ENCODE measurements at regions not wholly inside any gene's neighbourhood (a gene's known extent, or its start where the extent isn't known, plus 50 kb on each side); places are given as distances from the start of the nearest gene placed in this dataset.

DNA sequence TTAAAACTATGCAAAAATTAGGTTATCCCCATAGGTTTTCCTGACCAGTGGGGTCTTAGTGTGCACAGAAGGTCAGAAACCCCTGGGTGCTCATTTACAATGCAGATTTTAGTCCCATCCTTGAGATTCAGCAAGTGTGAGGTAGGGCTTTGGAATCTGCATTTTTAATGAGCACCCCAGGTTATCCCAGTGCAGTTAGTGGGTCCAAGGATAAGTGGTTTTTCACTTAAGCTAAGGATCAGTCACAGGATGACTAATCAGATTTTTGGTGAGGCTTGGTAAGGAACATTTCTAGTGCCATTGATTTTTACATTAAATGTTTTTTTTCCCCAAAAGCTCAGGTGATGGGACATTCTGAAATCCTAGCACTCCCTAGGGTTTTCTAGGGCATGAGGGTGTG is 50.7 kb upstream of the MGAT5 start:
- no peaks in the 10 kb centered on the region for H3K9me3 ChIP-seq
- H3K4me1 ChIP-seq (ENCODE audit: control insufficient read depth in 1 of 2, insufficient read depth in 2 of 2, low read depth in 1 of 2, low read length in 1 of 2) = peaks cover 6 to 35% of the 10 kb centered on the region in 2 experiments; a peak in 3 of 4 replicates

More for the DNA sequence above, 50.7 kb upstream of the MGAT5 start:
- Histone ChIP-seq H3F3A (replicated peaks; ENCODE audit: insufficient read depth) (no peaks in the 10 kb centered on the region), H2AFZ (ENCODE audit: low read depth) (no peak overlapping the region), H4K20me1 (ENCODE audit: insufficient read depth) (0 out of 2 replicates have a peak, but pooled peaks cover 5% of the 10 kb centered on the region), H3K27me3 (ENCODE audit: insufficient read depth) (no peaks in the 10 kb centered on the region), H3K9me2 (no peaks in the 10 kb centered on the region), H3K79me2 (ENCODE audit: insufficient read depth) (0 out of 2 replicates have a peak, but pooled peaks cover 3% of the 10 kb centered on the region), H3K9ac (no peak overlapping the region), H3K27ac (ENCODE audit: low read depth in 2 of 2, low read length in 1 of 2) (no peak overlapping the region), H3K4me2 (no peak overlapping the region), H3K36me3 (replicated peaks in 1 of 2; ENCODE audit: control insufficient read depth in 1 of 2, insufficient read depth in 2 of 2, low read length in 1 of 2) (no peaks in the 10 kb centered on the region), H3K4me3 (ENCODE audit: low read depth in 2 of 2, low read length in 1 of 2) (no peak overlapping the region)
- ChIA-PET CTCF (interaction anchor here (1.4 kb wide), 1 partner anchor 13 kb away, joined by 5 read pairs; no protein-coding TSS in a partner anchor), POLR2A (no interaction called here)
- TF ChIP-seq FOXJ3 (CRISPR knock-in tag; IDR thresholded peaks at IDR 0.05) = no peak
- TF ChIP-seq EZH2phosphoT487 (IDR thresholded peaks at IDR 0.05; ENCODE audit: borderline replicate concordance, low read depth) = no peak
- TF ChIP-seq, protein P1, sequence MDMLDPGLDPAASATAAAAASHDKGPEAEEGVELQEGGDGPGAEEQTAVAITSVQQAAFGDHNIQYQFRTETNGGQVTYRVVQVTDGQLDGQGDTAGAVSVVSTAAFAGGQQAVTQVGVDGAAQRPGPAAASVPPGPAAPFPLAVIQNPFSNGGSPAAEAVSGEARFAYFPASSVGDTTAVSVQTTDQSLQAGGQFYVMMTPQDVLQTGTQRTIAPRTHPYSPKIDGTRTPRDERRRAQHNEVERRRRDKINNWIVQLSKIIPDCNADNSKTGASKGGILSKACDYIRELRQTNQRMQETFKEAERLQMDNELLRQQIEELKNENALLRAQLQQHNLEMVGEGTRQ (IDR thresholded peaks at IDR 0.05; ENCODE audit: borderline replicate concordance, low read depth, low read length) = no peak
- TF ChIP-seq JUND (IDR thresholded peaks at IDR 0.05) = no peak
- TF ChIP-seq FOSL2 (IDR thresholded peaks at IDR 0.05; ENCODE audit: borderline replicate concordance, low read depth) = no peak
- TF ChIP-seq SIN3A (IDR thresholded peaks at IDR 0.05; ENCODE audit: borderline replicate concordance, low read depth, low read length) = no peak
- TF ChIP-seq MEF2A (IDR thresholded peaks at IDR 0.05; ENCODE audit: borderline replicate concordance, low read depth) = no peak
- no peak for TF ChIP-seq GATA2 (CRISPR knock-in tag; IDR thresholded peaks at IDR 0.05)
- no peak for TF ChIP-seq EP300 (IDR thresholded peaks at IDR 0.05; ENCODE audit: borderline replicate concordance in 1 of 2, low read depth in 1 of 2, low read length in 1 of 2)
- no peak for TF ChIP-seq NRF1 (IDR thresholded peaks at IDR 0.05; ENCODE audit: low read depth, low read length)
- no peak for TF ChIP-seq YY1 (IDR thresholded peaks at IDR 0.05; ENCODE audit: low read depth)
- TF ChIP-seq MXI1 (IDR thresholded peaks at IDR 0.05; ENCODE audit: low read depth, low read length) = no peak
- TF ChIP-seq, protein P2, sequence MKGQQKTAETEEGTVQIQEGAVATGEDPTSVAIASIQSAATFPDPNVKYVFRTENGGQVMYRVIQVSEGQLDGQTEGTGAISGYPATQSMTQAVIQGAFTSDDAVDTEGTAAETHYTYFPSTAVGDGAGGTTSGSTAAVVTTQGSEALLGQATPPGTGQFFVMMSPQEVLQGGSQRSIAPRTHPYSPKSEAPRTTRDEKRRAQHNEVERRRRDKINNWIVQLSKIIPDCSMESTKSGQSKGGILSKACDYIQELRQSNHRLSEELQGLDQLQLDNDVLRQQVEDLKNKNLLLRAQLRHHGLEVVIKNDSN (IDR thresholded peaks at IDR 0.05; ENCODE audit: borderline replicate concordance, low read depth) = no peak
- no peak for TF ChIP-seq NFIC (IDR thresholded peaks at IDR 0.05; ENCODE audit: borderline replicate concordance)
- no peak for TF ChIP-seq RCOR1 (IDR thresholded peaks at IDR 0.05; ENCODE audit: low read length)
- TF ChIP-seq, protein P3, sequence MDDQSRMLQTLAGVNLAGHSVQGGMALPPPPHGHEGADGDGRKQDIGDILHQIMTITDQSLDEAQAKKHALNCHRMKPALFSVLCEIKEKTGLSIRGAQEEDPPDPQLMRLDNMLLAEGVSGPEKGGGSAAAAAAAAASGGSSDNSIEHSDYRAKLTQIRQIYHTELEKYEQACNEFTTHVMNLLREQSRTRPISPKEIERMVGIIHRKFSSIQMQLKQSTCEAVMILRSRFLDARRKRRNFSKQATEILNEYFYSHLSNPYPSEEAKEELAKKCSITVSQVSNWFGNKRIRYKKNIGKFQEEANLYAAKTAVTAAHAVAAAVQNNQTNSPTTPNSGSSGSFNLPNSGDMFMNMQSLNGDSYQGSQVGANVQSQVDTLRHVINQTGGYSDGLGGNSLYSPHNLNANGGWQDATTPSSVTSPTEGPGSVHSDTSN (IDR thresholded peaks at IDR 0.05) = no peak
- DNase-seq = no peak

Small RNA genes in the stretch of these regions (small RNA-seq; reads per million reads assigned to genes)
- gene MIR3679 = 0 to 0.98 (median 0) reads per million in 7 experiments
